Activated CD8-positive, alpha-beta T cell treated with anti-CD3 and anti-CD28 coated beads for 36 hours (primary cell): ENCODE measurements at regions not wholly inside any gene's neighbourhood (a gene's known extent, or its start where the extent isn't known, plus 50 kb on each side); places are given as distances from the start of the nearest gene placed in this dataset.

Experiments used
- ATAC-seq: fragments of 200-7000 bp; cut with Tn5 transposase; one replicate; pipeline ENCODE4 v1.10.0; 2021; ENCODE audit warnings: mild to moderate bottlenecking, moderate library complexity
- CTCF ChIA-PET: fragments of 350-600 bp; sonication (Branson Sonifier 250); formaldehyde crosslinking; loops from one replicate; lab custom pipeline; 2021; ENCODE audit warnings: antibody characterized with exemption; lab: Charles Lee
- POLR2A ChIA-PET: fragments of 350-600 bp; sonication (Branson Sonifier 250); formaldehyde crosslinking; loops from one replicate; lab custom pipeline; 2021; ENCODE audit warnings: antibody characterized with exemption; lab: Charles Lee
- DNase-seq: peaks from one replicate; pipeline ENCODE4 v3.0.0-alpha.2; 2020
- H3K27ac Mint-ChIP-seq: one replicate; pipeline ENCODE4 v1.8.0; 2021; ENCODE audit warnings: mild to moderate bottlenecking, mixed read lengths
- H3K27me3 Mint-ChIP-seq: one replicate; pipeline ENCODE4 v1.8.0; 2021; ENCODE audit warnings: mixed read lengths
- H3K36me3 Mint-ChIP-seq: one replicate; pipeline ENCODE4 v1.8.0; 2021; ENCODE audit warnings: low read depth, mixed read lengths
- H3K4me1 Mint-ChIP-seq: one replicate; pipeline ENCODE4 v1.8.0; 2021; ENCODE audit warnings: low read depth, mixed read lengths
- H3K4me3 Mint-ChIP-seq: one replicate; pipeline ENCODE4 v1.8.0; 2021; ENCODE audit warnings: mild to moderate bottlenecking, moderate library complexity, mixed read lengths
- H3K9me3 Mint-ChIP-seq: one replicate; pipeline ENCODE4 v1.8.0; 2021; ENCODE audit warnings: mixed read lengths
- intact Hi-C: fragments of 100-400 bp; cut with micrococcal nuclease; formaldehyde crosslinking; loops from one replicate; pipeline ENCODE4 v1.10.0; 2022
- TF ChIP-seq, protein P1 (sequence below): fragments of 200-600 bp; IDR thresholded peaks from one replicate; pipeline ENCODE4 v1.8.0; 2022; ENCODE audit warnings: antibody characterized with exemption, mild to moderate bottlenecking

- DNase-seq, result no peak
- no peak for ATAC-seq
- Mint-ChIP-seq H3K27ac (no peak overlapping the region), H3K4me1 (peaks cover 5% of the 10 kb centered on the region), H3K36me3 (no peaks in the 10 kb centered on the region), H3K4me3 (no peak overlapping the region), H3K27me3 (peaks cover 12% of the 10 kb centered on the region), H3K9me3 (no peaks in the 10 kb centered on the region)
- intact Hi-C loops, result no loop called here
- CTCF ChIA-PET, result interaction anchor here (1.3 to 2.3 kb wide), 2 partner anchors 22 to 27 kb away, joined by 3 to 8 read pairs; no protein-coding TSS in a partner anchor
- POLR2A ChIA-PET, result no interaction called here
- TF ChIP-seq, protein P1, sequence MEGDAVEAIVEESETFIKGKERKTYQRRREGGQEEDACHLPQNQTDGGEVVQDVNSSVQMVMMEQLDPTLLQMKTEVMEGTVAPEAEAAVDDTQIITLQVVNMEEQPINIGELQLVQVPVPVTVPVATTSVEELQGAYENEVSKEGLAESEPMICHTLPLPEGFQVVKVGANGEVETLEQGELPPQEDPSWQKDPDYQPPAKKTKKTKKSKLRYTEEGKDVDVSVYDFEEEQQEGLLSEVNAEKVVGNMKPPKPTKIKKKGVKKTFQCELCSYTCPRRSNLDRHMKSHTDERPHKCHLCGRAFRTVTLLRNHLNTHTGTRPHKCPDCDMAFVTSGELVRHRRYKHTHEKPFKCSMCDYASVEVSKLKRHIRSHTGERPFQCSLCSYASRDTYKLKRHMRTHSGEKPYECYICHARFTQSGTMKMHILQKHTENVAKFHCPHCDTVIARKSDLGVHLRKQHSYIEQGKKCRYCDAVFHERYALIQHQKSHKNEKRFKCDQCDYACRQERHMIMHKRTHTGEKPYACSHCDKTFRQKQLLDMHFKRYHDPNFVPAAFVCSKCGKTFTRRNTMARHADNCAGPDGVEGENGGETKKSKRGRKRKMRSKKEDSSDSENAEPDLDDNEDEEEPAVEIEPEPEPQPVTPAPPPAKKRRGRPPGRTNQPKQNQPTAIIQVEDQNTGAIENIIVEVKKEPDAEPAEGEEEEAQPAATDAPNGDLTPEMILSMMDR, result no peak
Observed at GRCh38 chr1:117780687-117781475, 148.5 kb downstream of the GDAP2 start.

DNA sequence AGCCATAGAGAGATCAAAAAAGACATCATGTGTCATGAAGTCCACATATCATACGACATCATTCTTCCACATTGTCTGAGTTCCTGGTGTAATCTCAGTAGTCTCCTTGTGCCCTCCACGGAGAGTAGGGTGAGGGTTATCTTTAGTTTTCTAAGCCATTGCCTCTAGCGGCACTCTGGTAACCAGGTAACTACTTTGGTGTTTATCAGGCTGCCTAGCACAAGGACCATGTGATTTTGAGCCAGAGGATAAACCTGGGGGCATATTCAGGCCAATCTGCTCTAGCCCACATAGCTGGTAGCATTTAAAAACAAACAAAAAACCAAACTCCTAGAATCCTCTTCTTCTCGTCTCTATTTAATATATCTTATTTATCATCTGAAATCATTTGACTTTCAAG, 147.4 kb downstream of the GDAP2 start:
- no peak for DNase-seq
- POLR2A ChIA-PET, result no interaction called here
- Mint-ChIP-seq H3K9me3 (no peaks in the 10 kb centered on the region), H3K27me3 (peaks cover 12% of the 10 kb centered on the region), H3K27ac (no peak overlapping the region), H3K36me3 (no peaks in the 10 kb centered on the region), H3K4me3 (no peak overlapping the region), H3K4me1 (peaks cover 5% of the 10 kb centered on the region)
- no peak for ATAC-seq
- TF ChIP-seq, protein P1, result no peak
- CTCF ChIA-PET, result interaction anchor here (1.3 to 2.3 kb wide), 2 partner anchors 23 to 28 kb away, joined by 3 to 8 read pairs; no protein-coding TSS in a partner anchor
- intact Hi-C loops, result no loop called here

DNA sequence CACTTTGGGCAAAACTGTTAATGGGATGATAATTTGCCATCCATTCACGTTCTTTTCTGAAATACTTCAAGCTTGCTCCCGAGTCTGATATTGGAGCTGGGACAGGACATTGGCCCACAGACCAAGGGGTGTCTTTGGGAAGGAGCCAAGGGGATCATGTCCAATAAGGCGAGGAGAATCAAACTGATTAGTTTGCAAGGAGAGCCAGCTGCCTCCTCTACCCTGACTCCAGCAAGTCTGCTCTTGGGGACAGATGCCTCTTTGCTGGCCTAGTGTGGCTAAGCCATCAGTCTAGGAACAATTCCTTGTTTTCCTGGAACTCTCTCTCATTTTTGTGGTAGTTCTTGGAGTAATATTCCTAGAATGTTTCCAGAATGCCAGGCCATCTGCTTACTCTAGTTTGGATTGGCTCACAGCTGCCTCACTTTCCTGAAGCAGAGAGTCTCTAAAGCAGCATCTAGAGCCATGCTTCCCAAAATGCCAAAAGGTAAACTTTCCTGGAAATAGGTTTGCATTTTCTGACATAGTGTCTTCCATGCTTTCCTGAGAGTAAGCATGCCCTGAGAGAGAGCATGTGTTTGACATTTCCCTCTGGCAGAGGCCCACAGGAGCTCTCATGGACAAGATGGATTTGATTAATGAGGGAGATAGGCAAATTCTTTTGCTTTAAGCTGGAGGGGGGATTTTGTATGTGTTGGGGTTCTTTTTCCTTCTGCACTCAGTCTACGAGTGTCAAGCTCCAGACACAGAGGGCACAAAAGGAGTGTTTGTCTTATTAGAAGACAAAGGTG, 145.6 kb downstream of the GDAP2 start:
- ChIA-PET POLR2A (no interaction called here), CTCF (no interaction called here)
- TF ChIP-seq, protein P1, result no peak
- intact Hi-C loops, result no loop called here
- H3K27ac Mint-ChIP-seq, result no peak overlapping the region
- H3K9me3 Mint-ChIP-seq, result no peaks in the 10 kb centered on the region
- H3K36me3 Mint-ChIP-seq, result no peaks in the 10 kb centered on the region
- H3K4me3 Mint-ChIP-seq, result no peak overlapping the region
- H3K27me3 Mint-ChIP-seq, result peaks cover 9% of the 10 kb centered on the region
- DNase-seq (no peak), ATAC-seq (no peak)
- H3K4me1 Mint-ChIP-seq, result peaks cover 5% of the 10 kb centered on the region

- Mint-ChIP-seq H3K27ac (no peak overlapping the region), H3K27me3 (peaks cover 5% of the 10 kb centered on the region), H3K4me3 (no peak overlapping the region), H3K36me3 (no peaks in the 10 kb centered on the region), H3K4me1 (peaks cover 5% of the 10 kb centered on the region), H3K9me3 (no peaks in the 10 kb centered on the region)
- TF ChIP-seq, protein P1, result no peak
- ChIA-PET POLR2A (no interaction called here), CTCF (no interaction called here)
- no peak for DNase-seq
- intact Hi-C loops, result no loop called here
- no peak for ATAC-seq
Observed at GRCh38 chr1:117788014-117788413, 141.4 kb downstream of the GDAP2 start.

GRCh38 chr1:117793413-117793812, 136.0 kb downstream of the GDAP2 start:
- Mint-ChIP-seq H3K36me3 (no peaks in the 10 kb centered on the region), H3K27ac (no peak overlapping the region), H3K4me1 (no peaks in the 10 kb centered on the region), H3K9me3 (no peaks in the 10 kb centered on the region), H3K27me3 (peaks cover 7% of the 10 kb centered on the region), H3K4me3 (no peak overlapping the region)
- ChIA-PET POLR2A (interaction anchor here (1.2 kb wide), 1 partner anchor 88 kb away, joined by 4 read pairs; no protein-coding TSS in a partner anchor), CTCF (no interaction called here)
- no peak for DNase-seq
- no peak for ATAC-seq
- TF ChIP-seq, protein P1, result no peak
- intact Hi-C loops, result no loop called here
